HG02840 (cell line): ENCODE measurements at regions not wholly inside any gene's neighbourhood (a gene's known extent, or its start where the extent isn't known, plus 50 kb on each side); places are given as distances from the start of the nearest gene placed in this dataset.
"Not testable (repeated sequence)": the region's sequence is repeated elsewhere in the genome, so short reads cannot be mapped to it uniquely, and the experiment has no call there.

Source experiments
- ATAC-seq: cut with Tn5 transposase; IDR thresholded peaks from one replicate; pipeline ENCODE4 v1.9.1; 2021; ENCODE audit warnings: mild to moderate bottlenecking, moderate library complexity, moderate number of reproducible peaks; ENCODE audit not compliant: unreplicated experiment, low FRiP score

- ATAC-seq: no peak
Measured at GRCh38 chr4:66956852-66957251, 588.5 kb downstream of the CENPC start.

DNA sequence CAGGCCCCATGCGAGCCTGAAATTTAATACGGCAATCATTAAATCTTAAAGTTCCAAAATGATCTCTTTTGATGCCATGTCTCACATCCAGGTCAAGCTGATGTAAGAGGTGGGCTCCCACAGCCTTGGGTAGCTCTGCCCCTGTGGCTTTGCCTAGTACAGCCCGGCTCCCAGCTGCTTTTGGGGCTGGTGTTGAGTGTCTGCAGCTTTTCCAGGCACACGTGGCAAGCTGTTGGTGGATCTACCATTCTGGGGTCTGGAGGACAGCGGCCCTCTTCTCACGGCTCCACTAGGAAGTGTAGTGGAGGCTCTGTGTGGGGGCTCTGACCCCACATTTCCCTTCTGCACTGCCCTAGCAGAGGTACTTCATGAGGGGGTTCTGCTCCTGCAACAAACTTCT lies 588.9 kb downstream of the CENPC start:
- no peak for ATAC-seq

GRCh38 chr4:66955784-66956183 lies 589.5 kb downstream of the CENPC start:
- no peak for ATAC-seq

GRCh38 chr4:66949419-66949818 lies 595.9 kb downstream of the CENPC start:
- no peak for ATAC-seq

DNA sequence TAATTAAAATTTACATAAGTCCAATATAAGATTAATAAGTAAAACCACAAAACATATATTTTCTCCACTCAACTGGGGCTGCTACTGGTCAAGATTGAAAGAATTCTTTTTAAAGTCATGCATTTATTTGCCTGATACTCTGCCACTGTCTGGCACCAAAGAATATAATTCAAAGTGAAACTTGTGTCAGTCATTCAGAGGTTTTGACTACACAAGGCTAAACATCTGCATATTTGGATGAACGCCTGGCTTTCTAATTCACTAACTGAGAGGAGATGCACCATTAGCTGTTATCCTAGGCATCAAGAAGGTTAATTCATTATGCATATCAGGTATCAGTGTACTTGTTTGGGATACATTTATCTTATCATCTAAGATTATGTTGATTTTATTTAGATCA lies 598.5 kb downstream of the CENPC start:
- no peak for ATAC-seq

- ATAC-seq: no peak
Measured at GRCh38 chr4:66943112-66943511, 602.2 kb downstream of the CENPC start.

DNA sequence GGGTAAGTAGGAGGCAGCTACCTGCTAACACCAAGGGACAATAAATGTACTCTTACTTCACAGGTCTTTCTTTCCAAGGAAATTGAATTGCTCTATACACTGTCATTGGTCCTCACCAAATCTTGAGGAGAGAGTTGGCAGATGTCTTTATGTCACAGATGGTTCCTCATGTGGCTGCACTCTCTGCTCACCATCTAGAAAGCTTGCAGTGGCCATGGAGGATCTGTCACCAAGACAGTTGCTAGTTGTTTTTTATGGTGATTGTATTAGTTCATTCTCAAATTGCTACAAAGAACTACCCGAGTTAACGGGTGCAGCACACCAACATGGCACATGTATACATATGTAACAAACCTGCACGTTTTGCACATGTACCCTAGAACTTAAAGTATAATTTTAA lies 613.3 kb downstream of the CENPC start:
- not testable (repeated sequence) for ATAC-seq

GRCh38 chr4:66930206-66930605 lies 615.1 kb downstream of the CENPC start:
- ATAC-seq: no peak

- no peak for ATAC-seq
Measured at GRCh38 chr4:66929748-66930147, 615.6 kb downstream of the CENPC start.

GRCh38 chr4:66928881-66929280 lies 616.4 kb downstream of the CENPC start:
- ATAC-seq: not testable (repeated sequence)

- ATAC-seq: no peak
Measured at GRCh38 chr4:66927937-66928336, 617.4 kb downstream of the CENPC start.

DNA sequence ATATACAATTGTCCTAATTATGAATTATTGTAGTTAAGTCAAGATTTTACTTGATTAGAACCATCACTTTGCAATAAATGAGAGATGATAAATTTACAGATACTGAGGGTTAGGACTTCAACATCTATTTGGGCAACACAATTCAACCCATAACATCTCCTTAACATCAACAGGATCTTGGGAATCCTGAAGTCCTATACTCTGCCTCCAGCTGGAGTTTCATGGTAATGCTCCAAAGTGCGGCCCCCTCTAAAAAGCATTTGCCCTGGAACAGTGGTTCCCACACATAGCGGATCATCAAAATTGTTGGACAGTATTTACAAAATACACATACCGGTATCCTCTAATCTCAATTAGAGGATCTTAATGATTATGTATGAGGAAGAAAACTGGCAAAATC lies 618.6 kb downstream of the CENPC start:
- ATAC-seq: no peak

- ATAC-seq: no peak
Measured at GRCh38 chr4:66923081-66923865, 622.0 kb downstream of the CENPC start.

DNA sequence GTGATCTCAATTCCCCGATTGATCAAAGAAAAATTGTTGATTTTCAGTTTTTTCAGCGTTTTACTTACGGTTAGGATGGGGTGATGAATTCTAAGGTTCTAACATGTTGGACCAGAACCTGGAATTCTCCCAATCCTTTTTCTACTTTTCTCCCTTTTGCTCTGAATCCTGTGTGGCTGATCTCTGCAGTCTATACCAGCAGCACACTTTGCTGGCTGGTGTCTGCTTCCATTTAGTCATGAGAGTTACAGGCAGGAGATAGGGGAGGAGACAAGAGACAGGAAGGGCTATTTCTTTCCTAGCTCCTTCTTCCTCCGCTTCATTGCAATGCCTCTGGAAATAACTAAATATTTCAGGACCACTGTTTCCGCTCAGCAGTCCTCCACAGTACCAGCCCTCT lies 623.9 kb downstream of the CENPC start:
- ATAC-seq: no peak

DNA sequence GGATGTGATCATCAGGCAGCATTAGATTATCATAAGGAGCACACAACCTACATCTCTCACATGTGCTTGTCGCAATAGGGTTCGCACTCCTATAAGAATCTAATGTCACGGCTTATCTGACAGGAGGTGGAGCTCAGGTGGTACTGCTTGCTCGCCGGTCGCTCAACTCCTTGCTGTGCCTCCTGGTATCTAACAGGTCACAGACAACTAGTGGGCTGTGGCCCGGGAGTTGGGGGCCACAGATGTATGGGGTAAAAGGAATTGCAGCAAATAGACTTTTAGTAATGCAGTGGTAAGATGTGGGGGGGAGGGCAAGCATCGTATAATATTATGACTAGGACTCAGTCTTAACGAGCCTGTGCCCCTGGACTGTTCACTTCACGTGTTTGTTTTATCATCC lies 624.8 kb downstream of the CENPC start:
- no peak for ATAC-seq

GRCh38 chr4:66911880-66912279 lies 633.4 kb downstream of the CENPC start:
- no peak for ATAC-seq

- ATAC-seq: no peak
Measured at GRCh38 chr4:66906314-66906713, 639.0 kb downstream of the CENPC start.

- ATAC-seq: no peak
Measured at GRCh38 chr4:66899422-66900065, 645.8 kb downstream of the CENPC start.

DNA sequence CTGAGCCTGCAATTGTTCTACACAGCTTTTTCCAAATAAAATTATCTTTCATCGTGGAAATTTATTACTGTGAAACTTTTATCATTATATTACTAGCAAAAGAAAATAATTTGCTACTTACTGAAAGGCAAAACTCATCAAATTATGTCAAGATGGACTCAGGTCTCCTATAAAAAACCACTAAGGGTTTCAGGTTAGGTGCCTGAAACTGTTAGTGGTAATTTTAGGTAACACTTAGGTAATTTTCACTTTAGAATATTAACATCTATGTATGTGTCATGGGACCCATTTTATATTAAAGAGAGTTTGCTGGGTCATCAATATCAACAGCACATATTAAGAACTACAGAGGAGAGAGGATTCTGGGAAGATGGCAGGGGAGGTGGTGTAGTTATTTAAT lies 651.5 kb downstream of the CENPC start:
- no peak for ATAC-seq

DNA sequence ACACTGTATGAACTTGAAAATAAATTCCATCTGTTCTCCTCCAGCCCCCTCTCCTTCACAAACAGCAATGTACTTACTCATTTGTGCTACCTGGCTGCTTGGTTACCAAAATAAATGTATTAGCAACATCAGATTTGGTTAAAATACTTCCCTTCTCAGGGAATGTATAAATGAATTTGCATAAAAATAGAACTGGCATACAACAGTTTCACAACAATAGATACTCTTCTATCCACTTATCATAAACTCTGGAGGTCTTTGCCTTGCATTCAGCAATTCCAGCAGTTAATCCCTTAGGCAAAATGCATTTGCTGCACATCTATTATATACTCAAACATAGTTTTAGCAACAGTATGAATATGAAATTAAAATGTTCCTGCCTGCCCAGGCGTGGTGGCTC lies 658.2 kb downstream of the CENPC start:
- ATAC-seq: no peak

DNA sequence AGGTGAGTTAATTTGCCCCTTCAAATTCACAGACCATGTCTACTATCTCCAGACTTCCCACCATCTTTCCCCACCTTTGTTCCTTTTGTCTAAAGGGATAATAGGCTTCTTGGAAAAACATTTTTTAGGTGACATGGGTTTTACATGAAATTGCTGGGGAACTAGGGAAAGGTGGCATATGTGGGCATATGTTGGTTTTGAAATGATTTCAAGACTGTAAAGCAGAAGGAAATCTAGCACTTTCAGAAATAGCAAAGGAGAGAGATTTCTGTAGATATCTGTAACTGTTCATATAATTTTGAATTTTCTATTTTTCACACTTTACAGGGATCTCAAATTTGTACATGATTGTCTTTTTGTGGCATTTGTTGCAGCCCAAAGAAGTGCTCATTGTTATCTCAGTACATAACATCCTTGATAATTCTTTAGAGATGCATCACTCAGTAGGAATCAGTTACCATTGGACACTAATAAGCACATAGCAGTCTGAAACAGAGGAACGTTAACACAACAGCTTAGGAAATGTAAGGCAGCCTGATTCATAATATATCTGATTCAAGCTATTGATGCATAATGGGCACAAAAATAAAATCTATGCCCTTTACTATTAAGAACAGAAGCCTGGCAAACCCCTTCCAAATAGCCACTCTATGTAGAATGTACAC lies 659.7 kb downstream of the CENPC start:
- no peak for ATAC-seq

GRCh38 chr4:66876946-66877345 lies 668.4 kb downstream of the CENPC start:
- ATAC-seq: no peak
